NCI-H2196 (cell line): ENCODE measurements at regions not wholly inside any gene's neighbourhood (a gene's known extent, or its start where the extent isn't known, plus 50 kb on each side); places are given as distances from the start of the nearest gene placed in this dataset.
"Not testable (repeated sequence)": the region's sequence is repeated elsewhere in the genome, so short reads cannot be mapped to it uniquely, and the experiment has no call there.

ENCODE experiments used
- DNase-seq: peaks from one replicate; lab custom pipeline; 2025; ENCODE audit not compliant: unreplicated experiment; lab: John Stamatoyannopoulos, UW

GRCh38 chr5:124194282-124194681 is 552.2 kb downstream of the ZNF608 start:
- no peak for DNase-seq

- DNase-seq = no peak
These were observed 553.1 kb downstream of the ZNF608 start for GRCh38 chr5:124193371-124193789.

- no peak for DNase-seq
These were observed 553.7 kb downstream of the ZNF608 start for GRCh38 chr5:124192716-124193115.

- DNase-seq = no peak
These were observed 560.7 kb downstream of the ZNF608 start for GRCh38 chr5:124185716-124186115.

- no peak for DNase-seq
These were observed 564.3 kb downstream of the ZNF608 start for GRCh38 chr5:124182133-124182532.

- DNase-seq = no peak
These were observed 565.5 kb downstream of the ZNF608 start for GRCh38 chr5:124180875-124181461.

- no peak for DNase-seq
These were observed 566.1 kb downstream of the ZNF608 start for GRCh38 chr5:124180299-124180874.

GRCh38 chr5:124179819-124180218 is 566.6 kb downstream of the ZNF608 start:
- no peak for DNase-seq

GRCh38 chr5:124178050-124178449 is 568.4 kb downstream of the ZNF608 start:
- DNase-seq = no peak

GRCh38 chr5:124176692-124177091 is 569.7 kb downstream of the ZNF608 start:
- no peak for DNase-seq

GRCh38 chr5:124173386-124173785 is 573.1 kb downstream of the ZNF608 start:
- no peak for DNase-seq

- DNase-seq = no peak
These were observed 573.9 kb downstream of the ZNF608 start for GRCh38 chr5:124172389-124173003.

- DNase-seq = not testable (repeated sequence)
These were observed 578.3 kb downstream of the ZNF608 start for GRCh38 chr5:124168093-124168492.

GRCh38 chr5:124162767-124163532 is 583.5 kb downstream of the ZNF608 start:
- DNase-seq = peak; percentile 57

- no peak for DNase-seq
These were observed 585.2 kb downstream of the ZNF608 start for GRCh38 chr5:124161266-124161665.

- no peak for DNase-seq
These were observed 586.2 kb downstream of the ZNF608 start for GRCh38 chr5:124160265-124160664.

- DNase-seq = no peak
These were observed 589.1 kb downstream of the ZNF608 start for GRCh38 chr5:124157320-124157719.

- peak; percentile 28 for DNase-seq
These were observed 589.9 kb downstream of the ZNF608 start for GRCh38 chr5:124156415-124156996.

GRCh38 chr5:124154714-124155113 is 591.7 kb downstream of the ZNF608 start:
- no peak for DNase-seq

GRCh38 chr5:124153588-124153987 is 592.9 kb downstream of the ZNF608 start:
- no peak for DNase-seq

- no peak for DNase-seq
These were observed 597.9 kb downstream of the ZNF608 start for GRCh38 chr5:124148574-124148973.
